ENCODE measurements at regions not wholly inside any gene's neighbourhood (a gene's known extent, or its start where the extent isn't known, plus 50 kb on each side); places are given as distances from the start of the nearest gene placed in this dataset.
A peak's percentile ranks its signal among the peaks of the same experiment; 100 is the strongest.

DNA sequence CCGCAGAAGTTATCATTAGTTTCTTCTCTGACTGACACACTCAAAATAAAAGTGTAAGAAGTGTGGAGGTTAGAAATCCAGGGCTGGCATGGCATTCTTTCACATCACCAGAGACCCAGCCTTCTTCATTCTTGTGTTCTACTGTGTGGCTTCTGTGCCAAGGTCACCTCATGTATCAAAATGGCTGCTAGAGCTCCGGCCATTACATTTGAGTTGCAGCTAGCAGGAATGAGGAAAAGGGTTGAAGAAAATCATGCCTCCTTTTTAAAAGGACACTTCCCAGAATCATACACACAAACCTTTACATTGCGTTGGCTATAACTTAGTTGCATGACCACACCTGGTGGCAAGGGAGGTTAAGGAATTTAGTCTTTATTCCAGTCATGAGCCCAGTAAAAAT, 345.6 kb upstream of the PROK2 start:
- DNase-seq (no peak), ATAC-seq (no peak)
- no peak for TF ChIP-seq POLR2A (IDR thresholded peaks at IDR 0.05)
- TF ChIP-seq, protein P1, sequence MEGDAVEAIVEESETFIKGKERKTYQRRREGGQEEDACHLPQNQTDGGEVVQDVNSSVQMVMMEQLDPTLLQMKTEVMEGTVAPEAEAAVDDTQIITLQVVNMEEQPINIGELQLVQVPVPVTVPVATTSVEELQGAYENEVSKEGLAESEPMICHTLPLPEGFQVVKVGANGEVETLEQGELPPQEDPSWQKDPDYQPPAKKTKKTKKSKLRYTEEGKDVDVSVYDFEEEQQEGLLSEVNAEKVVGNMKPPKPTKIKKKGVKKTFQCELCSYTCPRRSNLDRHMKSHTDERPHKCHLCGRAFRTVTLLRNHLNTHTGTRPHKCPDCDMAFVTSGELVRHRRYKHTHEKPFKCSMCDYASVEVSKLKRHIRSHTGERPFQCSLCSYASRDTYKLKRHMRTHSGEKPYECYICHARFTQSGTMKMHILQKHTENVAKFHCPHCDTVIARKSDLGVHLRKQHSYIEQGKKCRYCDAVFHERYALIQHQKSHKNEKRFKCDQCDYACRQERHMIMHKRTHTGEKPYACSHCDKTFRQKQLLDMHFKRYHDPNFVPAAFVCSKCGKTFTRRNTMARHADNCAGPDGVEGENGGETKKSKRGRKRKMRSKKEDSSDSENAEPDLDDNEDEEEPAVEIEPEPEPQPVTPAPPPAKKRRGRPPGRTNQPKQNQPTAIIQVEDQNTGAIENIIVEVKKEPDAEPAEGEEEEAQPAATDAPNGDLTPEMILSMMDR (IDR thresholded peaks at IDR 0.05) = no peak
- no peaks in the 10 kb centered on the region for H3K9me3 ChIP-seq
- H3K27me3 ChIP-seq = no peaks in the 10 kb centered on the region
- 100% methylated on average over 3 of the region's 3 CpGs for WGBS (ENCODE audit: insufficient coverage, low coverage, low lambda C conversion rate, missing lambda C conversion rate)
- peaks cover 0 to 24% (median 3%) of the 10 kb centered on the region in 4 donors for H3K4me1 ChIP-seq
- no peak overlapping the region for H3K4me3 ChIP-seq
- no peaks in the 10 kb centered on the region for H3K36me3 ChIP-seq
- intact Hi-C loops (cut with DNase I) = no loop called here
- no peak overlapping the region for H3K27ac ChIP-seq

DNA sequence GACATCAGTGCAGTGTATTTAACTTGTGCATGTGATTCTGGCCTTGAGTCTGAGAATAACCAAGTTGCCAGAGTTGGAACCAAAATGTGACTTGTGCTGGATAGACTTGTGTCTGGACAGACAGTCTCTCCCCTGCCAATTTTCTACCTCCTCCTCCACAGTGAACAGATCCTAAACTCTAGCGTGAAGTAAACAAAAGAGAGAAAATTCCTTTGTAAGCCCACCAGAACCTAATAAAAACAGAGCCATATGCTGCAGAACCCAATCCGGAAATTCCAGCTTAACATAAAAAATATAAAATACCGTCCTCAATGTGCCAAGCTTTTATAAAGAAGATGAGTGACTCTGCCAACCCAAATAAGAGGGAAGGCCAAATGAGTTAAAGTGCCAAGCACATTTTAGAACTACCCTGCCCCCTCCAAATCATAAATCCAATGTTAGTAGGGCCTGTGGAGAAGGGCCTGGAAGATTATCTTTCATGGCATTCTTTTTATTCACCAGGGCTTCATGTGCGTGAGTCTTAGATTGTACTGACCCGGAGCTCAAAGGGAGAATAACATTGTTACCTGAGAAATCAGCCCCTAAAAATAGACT, 344.6 kb upstream of the PROK2 start:
- intact Hi-C loops (cut with DNase I) = no loop called here
- H3K27ac ChIP-seq = peak overlapping the region in 1 of 3 donors; percentile 1
- H3K4me1 ChIP-seq = peaks cover 0 to 25% (median 5%) of the 10 kb centered on the region in 4 donors
- H3K4me3 ChIP-seq = no peak overlapping the region
- H3K27me3 ChIP-seq = no peaks in the 10 kb centered on the region
- no peaks in the 10 kb centered on the region for H3K9me3 ChIP-seq
- peak; percentile 11 to 65 (median 48) for ATAC-seq
- 49% methylated on average over 5 of the region's 5 CpGs for WGBS (ENCODE audit: insufficient coverage, low coverage, low lambda C conversion rate, missing lambda C conversion rate)
- DNase-seq = no peak
- H3K36me3 ChIP-seq = no peaks in the 10 kb centered on the region
- TF ChIP-seq POLR2A (IDR thresholded peaks at IDR 0.05) = no peak
- TF ChIP-seq, protein P1 (IDR thresholded peaks at IDR 0.05) = no peak

DNA sequence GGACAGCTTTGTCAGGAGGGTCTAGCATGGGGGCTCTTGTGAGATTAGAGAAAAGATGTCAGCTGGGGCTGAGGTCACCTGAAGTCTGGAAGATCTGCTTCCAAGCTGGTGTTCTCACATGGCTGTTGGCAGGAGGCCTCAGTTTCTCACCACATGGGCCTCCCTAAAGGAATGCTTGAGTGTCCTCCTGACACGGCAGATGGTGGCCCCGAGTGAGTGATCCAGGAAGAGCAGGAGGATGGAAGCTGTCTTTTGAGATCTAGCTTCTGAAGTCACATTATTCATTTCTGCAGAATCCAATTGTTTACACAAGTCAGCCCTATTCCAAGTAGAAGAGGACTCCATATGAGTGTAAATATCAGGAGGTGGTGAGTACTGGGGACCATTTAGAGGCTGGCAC, 344.0 kb upstream of the PROK2 start:
- DNase-seq (no peak), ATAC-seq (peak in 1 of 4 donors; percentile 4)
- peaks cover 0 to 29% (median 9%) of the 10 kb centered on the region in 4 donors for H3K4me1 ChIP-seq
- no peaks in the 10 kb centered on the region for H3K36me3 ChIP-seq
- TF ChIP-seq POLR2A (IDR thresholded peaks at IDR 0.05) = no peak
- TF ChIP-seq, protein P1 (IDR thresholded peaks at IDR 0.05) = no peak
- no peaks in the 10 kb centered on the region for H3K27me3 ChIP-seq
- H3K9me3 ChIP-seq = no peaks in the 10 kb centered on the region
- no peak overlapping the region for H3K4me3 ChIP-seq
- 95% methylated on average over 2 of the region's 2 CpGs for WGBS (ENCODE audit: insufficient coverage, low coverage, low lambda C conversion rate, missing lambda C conversion rate)
- intact Hi-C loops (cut with DNase I) = no loop called here
- H3K27ac ChIP-seq = no peak overlapping the region

DNA sequence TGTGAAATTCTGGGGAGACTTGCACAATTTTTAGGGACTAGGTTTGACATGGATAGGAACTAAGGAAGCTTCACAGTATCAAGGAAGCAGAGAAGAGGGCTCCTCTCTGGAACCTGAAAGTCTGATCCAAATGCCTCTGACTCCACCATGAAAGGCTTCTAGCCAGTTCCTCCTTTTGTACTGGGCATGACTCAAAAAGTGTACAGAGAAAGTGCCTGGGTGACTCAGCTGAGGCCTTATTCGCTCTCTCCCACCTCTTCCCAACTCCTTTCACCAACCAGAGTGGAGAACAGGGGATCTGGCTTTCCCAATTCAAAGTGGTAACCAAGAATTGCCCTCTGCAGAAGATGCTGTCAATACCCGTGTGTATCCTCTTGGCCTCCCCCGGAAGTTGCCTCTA, 342.9 kb upstream of the PROK2 start:
- TF ChIP-seq, protein P1 (IDR thresholded peaks at IDR 0.05) = no peak
- no peak for TF ChIP-seq POLR2A (IDR thresholded peaks at IDR 0.05)
- Histone ChIP-seq H3K4me3 (no peak overlapping the region), H3K4me1 (peaks cover 0 to 34% (median 13%) of the 10 kb centered on the region in 4 donors), H3K36me3 (no peaks in the 10 kb centered on the region), H3K27ac (no peak overlapping the region), H3K27me3 (no peaks in the 10 kb centered on the region), H3K9me3 (no peaks in the 10 kb centered on the region)
- intact Hi-C loops (cut with DNase I) = no loop called here
- 80% methylated on average over 1 of the region's 3 CpGs for WGBS (ENCODE audit: insufficient coverage, low coverage, low lambda C conversion rate, missing lambda C conversion rate)
- no peak for DNase-seq
- peak in 1 of 4 donors; percentile 25 for ATAC-seq

Measured in right lobe of liver (tissue), 6 donors.